H1 (cell line): ENCODE measurements at regions not wholly inside any gene's neighbourhood (a gene's known extent, or its start where the extent isn't known, plus 50 kb on each side); places are given as distances from the start of the nearest gene placed in this dataset.

Experiments
- GABPA ChIP-seq: IDR thresholded peaks from 2 replicates; pipeline ENCODE4 v1.6.1; 2011; ENCODE audit warnings: mild to moderate bottlenecking, low read length, moderate library complexity, borderline replicate concordance; ENCODE audit not compliant: insufficient read depth
- HDAC6 ChIP-seq: IDR thresholded peaks from one replicate; pipeline ENCODE4 v1.7.1; 2012; ENCODE audit warnings: low read depth, mild to moderate bottlenecking, inconsistent platforms, low read length, moderate library complexity
- KDM1A ChIP-seq: fragments of 200-600, 300-600 bp; sonication (generic); IDR thresholded peaks from 2 replicates; pipeline ENCODE4 v1.7.1; 2016; ENCODE audit warnings: mild to moderate bottlenecking, low read length, borderline replicate concordance
- TF ChIP-seq, protein P1 (sequence below): fragments of 300-600 bp; sonication (generic); IDR thresholded peaks from 2 replicates; pipeline ENCODE4 v1.7.1; 2012; ENCODE audit warnings: low read length, moderate library complexity, mild to moderate bottlenecking, inconsistent platforms; ENCODE audit not compliant: insufficient replicate concordance

DNA sequence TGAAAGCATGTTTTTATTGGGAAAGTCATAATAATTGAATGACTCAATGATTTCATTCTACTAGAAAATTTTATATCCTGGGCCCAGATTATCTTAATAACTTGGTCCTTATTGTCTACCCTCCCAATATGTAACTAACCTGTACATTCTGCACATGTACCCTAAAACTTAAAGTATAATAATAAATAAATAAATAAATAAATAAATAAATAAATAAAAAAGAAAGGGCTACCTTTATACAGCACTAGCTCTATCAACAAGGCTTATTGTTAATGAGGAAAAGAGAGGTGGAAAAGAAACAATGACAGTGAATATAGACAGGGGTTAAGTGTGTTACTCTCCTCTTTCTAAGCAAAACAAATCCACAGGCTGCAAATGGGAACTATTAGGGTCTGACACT lies 83.6 kb downstream of the GRIN2B start (continued):
- TF ChIP-seq, protein P1, sequence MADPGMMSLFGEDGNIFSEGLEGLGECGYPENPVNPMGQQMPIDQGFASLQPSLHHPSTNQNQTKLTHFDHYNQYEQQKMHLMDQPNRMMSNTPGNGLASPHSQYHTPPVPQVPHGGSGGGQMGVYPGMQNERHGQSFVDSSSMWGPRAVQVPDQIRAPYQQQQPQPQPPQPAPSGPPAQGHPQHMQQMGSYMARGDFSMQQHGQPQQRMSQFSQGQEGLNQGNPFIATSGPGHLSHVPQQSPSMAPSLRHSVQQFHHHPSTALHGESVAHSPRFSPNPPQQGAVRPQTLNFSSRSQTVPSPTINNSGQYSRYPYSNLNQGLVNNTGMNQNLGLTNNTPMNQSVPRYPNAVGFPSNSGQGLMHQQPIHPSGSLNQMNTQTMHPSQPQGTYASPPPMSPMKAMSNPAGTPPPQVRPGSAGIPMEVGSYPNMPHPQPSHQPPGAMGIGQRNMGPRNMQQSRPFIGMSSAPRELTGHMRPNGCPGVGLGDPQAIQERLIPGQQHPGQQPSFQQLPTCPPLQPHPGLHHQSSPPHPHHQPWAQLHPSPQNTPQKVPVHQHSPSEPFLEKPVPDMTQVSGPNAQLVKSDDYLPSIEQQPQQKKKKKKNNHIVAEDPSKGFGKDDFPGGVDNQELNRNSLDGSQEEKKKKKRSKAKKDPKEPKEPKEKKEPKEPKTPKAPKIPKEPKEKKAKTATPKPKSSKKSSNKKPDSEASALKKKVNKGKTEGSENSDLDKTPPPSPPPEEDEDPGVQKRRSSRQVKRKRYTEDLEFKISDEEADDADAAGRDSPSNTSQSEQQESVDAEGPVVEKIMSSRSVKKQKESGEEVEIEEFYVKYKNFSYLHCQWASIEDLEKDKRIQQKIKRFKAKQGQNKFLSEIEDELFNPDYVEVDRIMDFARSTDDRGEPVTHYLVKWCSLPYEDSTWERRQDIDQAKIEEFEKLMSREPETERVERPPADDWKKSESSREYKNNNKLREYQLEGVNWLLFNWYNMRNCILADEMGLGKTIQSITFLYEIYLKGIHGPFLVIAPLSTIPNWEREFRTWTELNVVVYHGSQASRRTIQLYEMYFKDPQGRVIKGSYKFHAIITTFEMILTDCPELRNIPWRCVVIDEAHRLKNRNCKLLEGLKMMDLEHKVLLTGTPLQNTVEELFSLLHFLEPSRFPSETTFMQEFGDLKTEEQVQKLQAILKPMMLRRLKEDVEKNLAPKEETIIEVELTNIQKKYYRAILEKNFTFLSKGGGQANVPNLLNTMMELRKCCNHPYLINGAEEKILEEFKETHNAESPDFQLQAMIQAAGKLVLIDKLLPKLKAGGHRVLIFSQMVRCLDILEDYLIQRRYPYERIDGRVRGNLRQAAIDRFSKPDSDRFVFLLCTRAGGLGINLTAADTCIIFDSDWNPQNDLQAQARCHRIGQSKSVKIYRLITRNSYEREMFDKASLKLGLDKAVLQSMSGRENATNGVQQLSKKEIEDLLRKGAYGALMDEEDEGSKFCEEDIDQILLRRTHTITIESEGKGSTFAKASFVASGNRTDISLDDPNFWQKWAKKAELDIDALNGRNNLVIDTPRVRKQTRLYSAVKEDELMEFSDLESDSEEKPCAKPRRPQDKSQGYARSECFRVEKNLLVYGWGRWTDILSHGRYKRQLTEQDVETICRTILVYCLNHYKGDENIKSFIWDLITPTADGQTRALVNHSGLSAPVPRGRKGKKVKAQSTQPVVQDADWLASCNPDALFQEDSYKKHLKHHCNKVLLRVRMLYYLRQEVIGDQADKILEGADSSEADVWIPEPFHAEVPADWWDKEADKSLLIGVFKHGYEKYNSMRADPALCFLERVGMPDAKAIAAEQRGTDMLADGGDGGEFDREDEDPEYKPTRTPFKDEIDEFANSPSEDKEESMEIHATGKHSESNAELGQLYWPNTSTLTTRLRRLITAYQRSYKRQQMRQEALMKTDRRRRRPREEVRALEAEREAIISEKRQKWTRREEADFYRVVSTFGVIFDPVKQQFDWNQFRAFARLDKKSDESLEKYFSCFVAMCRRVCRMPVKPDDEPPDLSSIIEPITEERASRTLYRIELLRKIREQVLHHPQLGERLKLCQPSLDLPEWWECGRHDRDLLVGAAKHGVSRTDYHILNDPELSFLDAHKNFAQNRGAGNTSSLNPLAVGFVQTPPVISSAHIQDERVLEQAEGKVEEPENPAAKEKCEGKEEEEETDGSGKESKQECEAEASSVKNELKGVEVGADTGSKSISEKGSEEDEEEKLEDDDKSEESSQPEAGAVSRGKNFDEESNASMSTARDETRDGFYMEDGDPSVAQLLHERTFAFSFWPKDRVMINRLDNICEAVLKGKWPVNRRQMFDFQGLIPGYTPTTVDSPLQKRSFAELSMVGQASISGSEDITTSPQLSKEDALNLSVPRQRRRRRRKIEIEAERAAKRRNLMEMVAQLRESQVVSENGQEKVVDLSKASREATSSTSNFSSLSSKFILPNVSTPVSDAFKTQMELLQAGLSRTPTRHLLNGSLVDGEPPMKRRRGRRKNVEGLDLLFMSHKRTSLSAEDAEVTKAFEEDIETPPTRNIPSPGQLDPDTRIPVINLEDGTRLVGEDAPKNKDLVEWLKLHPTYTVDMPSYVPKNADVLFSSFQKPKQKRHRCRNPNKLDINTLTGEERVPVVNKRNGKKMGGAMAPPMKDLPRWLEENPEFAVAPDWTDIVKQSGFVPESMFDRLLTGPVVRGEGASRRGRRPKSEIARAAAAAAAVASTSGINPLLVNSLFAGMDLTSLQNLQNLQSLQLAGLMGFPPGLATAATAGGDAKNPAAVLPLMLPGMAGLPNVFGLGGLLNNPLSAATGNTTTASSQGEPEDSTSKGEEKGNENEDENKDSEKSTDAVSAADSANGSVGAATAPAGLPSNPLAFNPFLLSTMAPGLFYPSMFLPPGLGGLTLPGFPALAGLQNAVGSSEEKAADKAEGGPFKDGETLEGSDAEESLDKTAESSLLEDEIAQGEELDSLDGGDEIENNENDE = no peak
- no peak for TF ChIP-seq HDAC6
- TF ChIP-seq GABPA = no peak
- TF ChIP-seq KDM1A = no peak
